ENCODE measurements at regions not wholly inside any gene's neighbourhood (a gene's known extent, or its start where the extent isn't known, plus 50 kb on each side); places are given as distances from the start of the nearest gene placed in this dataset.
A peak's percentile ranks its signal among the peaks of the same experiment; 100 is the strongest.

DNA sequence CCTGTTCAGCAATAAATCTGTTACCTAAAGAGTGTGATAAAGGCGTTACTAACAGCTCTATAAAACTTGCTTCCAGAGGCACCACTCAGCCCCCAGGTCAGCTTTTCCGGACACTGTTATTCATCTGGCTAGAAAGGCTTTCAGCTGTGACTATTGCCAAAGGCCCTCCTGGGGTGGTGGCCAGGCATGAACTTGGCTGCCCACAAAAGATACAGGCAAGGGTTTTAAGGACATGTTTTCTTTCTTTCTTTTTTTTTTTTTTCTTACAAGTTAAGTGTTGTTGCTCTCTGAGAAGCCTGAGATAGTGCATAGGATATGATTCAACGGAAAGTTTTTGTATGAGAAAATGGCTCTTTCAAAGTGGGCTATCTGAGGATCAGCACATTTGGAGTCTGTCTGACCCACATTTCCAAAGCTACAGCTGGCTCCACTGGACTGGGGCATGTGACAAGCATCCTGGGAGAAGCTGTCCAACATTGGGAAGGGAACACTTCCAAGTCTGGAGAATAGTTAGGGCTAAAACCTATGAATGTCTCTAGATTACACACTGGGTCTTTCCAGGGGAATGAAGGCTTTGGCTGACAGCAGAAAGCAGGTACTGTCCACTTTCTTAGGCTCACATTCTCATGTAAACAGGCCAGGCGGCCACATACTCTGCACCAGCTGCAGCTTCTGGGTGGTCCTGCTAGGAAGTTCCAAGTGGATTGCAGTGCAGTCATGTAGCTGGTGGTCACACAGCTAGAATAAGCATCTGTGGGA, 639.7 kb downstream of the LMO4 start:
- WGBS, 2 donors = 64 to 70% methylated on average over 4 of the region's 4 CpGs
- H3K36me3 ChIP-seq = no peaks in the 10 kb centered on the region
- ATAC-seq (ENCODE audit: low FRiP score in 2 of 2) (peak; percentile 57 to 79), DNase-seq (no peak)
- H3K4me3 ChIP-seq = no peak overlapping the region
- H3K4me1 ChIP-seq = no peaks in the 10 kb centered on the region
- TF ChIP-seq EP300 (IDR thresholded peaks at IDR 0.05) (no peak), POLR2AphosphoS5 (IDR thresholded peaks at IDR 0.05) (no peak), POLR2A (IDR thresholded peaks at IDR 0.05) (no peak)
- TF ChIP-seq, protein P1, sequence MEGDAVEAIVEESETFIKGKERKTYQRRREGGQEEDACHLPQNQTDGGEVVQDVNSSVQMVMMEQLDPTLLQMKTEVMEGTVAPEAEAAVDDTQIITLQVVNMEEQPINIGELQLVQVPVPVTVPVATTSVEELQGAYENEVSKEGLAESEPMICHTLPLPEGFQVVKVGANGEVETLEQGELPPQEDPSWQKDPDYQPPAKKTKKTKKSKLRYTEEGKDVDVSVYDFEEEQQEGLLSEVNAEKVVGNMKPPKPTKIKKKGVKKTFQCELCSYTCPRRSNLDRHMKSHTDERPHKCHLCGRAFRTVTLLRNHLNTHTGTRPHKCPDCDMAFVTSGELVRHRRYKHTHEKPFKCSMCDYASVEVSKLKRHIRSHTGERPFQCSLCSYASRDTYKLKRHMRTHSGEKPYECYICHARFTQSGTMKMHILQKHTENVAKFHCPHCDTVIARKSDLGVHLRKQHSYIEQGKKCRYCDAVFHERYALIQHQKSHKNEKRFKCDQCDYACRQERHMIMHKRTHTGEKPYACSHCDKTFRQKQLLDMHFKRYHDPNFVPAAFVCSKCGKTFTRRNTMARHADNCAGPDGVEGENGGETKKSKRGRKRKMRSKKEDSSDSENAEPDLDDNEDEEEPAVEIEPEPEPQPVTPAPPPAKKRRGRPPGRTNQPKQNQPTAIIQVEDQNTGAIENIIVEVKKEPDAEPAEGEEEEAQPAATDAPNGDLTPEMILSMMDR (IDR thresholded peaks at IDR 0.05) = no peak
- H3K27me3 ChIP-seq = no peaks in the 10 kb centered on the region
- H3K27ac ChIP-seq = no peak overlapping the region
- H3K9me3 ChIP-seq = no peaks in the 10 kb centered on the region

DNA sequence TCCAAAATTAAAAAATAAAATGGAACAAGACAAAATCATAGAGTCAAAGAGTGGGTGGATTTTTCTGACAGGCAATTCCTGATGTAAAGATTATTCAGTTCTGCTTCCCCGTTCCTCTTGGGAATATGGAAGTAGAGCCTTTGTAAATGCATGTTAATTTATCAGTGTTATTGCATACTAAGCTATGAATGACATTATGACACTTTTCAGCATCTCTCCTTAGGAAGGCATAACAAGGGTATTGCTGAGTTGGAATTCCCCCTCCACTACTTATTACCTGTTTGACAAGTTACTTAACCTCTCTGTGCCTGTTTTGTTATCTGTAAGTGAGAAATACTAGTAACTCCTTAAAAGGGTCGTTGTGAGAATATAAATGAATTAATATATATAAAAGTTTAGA, 640.4 kb downstream of the LMO4 start:
- Histone ChIP-seq H3K36me3 (no peaks in the 10 kb centered on the region), H3K27me3 (no peaks in the 10 kb centered on the region), H3K4me1 (no peaks in the 10 kb centered on the region), H3K9me3 (no peaks in the 10 kb centered on the region), H3K4me3 (no peak overlapping the region), H3K27ac (no peak overlapping the region)
- DNase-seq (no peak), ATAC-seq (ENCODE audit: low FRiP score in 2 of 2) (no peak)
- TF ChIP-seq POLR2AphosphoS5 (IDR thresholded peaks at IDR 0.05) = no peak
- TF ChIP-seq, protein P1 (IDR thresholded peaks at IDR 0.05) = no peak
- TF ChIP-seq EP300 (IDR thresholded peaks at IDR 0.05) = no peak
- TF ChIP-seq POLR2A (IDR thresholded peaks at IDR 0.05) = no peak
- 57 to 61% methylated on average over 2 of the region's 2 CpGs for WGBS, 2 donors

DNA sequence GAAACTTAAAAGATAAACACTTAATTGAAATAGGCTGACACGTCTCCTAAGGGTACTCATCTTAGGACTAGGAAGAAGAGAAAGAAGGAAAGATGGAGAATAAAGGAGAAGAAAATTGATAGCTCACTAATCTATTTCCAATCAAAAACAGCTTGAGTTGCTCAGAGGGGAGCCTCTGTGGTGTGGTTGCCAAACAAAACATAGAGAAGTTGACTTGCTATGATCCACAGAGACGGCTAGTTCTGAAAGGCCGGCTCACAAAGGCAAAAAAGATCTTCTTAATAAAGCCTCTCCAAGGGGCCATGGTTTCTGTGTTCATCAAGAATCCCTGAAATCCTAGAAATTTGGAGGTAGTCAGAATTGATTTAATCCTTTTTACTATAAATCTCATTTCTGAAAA, 644.1 kb downstream of the LMO4 start:
- no peak for DNase-seq
- H3K27me3 ChIP-seq = no peaks in the 10 kb centered on the region
- H3K4me3 ChIP-seq = no peak overlapping the region
- WGBS, 2 donors = 74 to 81% methylated on average over 3 of the region's 3 CpGs
- H3K9me3 ChIP-seq = no peaks in the 10 kb centered on the region
- no peak overlapping the region for H3K27ac ChIP-seq
- TF ChIP-seq POLR2AphosphoS5 (IDR thresholded peaks at IDR 0.05) (no peak), POLR2A (IDR thresholded peaks at IDR 0.05) (no peak), EP300 (IDR thresholded peaks at IDR 0.05) (no peak)
- TF ChIP-seq, protein P1 (IDR thresholded peaks at IDR 0.05) = no peak
- ATAC-seq (ENCODE audit: low FRiP score in 2 of 2) = no peak
- H3K4me1 ChIP-seq = no peaks in the 10 kb centered on the region
- no peaks in the 10 kb centered on the region for H3K36me3 ChIP-seq

DNA sequence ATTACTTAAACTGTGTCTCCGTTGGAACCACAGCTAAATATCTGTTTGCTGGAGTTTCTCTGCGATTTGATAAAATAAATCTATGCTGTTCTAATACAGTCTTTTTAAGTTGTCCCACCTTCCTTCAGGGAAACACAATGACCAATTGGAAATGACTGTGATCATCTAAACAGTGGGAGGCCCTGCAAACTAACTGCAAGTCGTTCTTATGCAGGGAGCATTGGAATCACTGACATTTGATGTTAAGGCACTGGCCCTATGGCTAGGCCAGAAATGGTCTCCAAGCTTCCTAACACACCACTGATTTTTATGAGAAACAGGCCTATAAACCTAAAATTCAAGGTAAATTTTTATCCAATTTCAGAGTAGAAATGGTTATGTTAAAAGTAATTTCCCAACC, 645.2 kb downstream of the LMO4 start:
- Histone ChIP-seq H3K4me1 (no peaks in the 10 kb centered on the region), H3K9me3 (no peaks in the 10 kb centered on the region), H3K27ac (no peak overlapping the region), H3K4me3 (no peak overlapping the region), H3K27me3 (no peaks in the 10 kb centered on the region), H3K36me3 (no peaks in the 10 kb centered on the region)
- no peak for ATAC-seq (ENCODE audit: low FRiP score in 2 of 2)
- no peak for DNase-seq
- WGBS, 2 donors = 79 to 84% methylated on average over 3 of the region's 3 CpGs
- TF ChIP-seq EP300 (IDR thresholded peaks at IDR 0.05) = no peak
- TF ChIP-seq POLR2AphosphoS5 (IDR thresholded peaks at IDR 0.05) = no peak
- TF ChIP-seq, protein P1 (IDR thresholded peaks at IDR 0.05) = no peak
- TF ChIP-seq POLR2A (IDR thresholded peaks at IDR 0.05) = no peak

DNA sequence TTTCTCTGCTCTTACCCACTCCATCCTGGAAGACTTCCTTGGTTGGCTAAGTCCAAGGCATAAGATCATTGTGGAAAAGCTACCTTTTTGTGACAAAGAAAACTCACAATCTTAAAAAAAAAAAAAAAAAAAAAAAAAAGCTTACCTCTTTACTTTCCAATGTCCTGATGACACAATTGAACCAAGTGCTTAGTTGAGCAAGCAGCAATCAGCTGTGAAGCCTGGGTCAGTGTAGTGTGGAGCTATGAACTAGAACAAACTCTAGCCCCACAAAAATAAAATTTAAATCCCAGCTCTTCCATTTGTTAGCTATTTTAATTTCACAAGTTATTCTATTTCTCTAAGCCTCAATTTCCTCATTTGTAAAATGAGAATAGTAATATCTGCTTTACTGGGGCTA, 647.6 kb downstream of the LMO4 start:
- H3K36me3 ChIP-seq = no peaks in the 10 kb centered on the region
- no peak overlapping the region for H3K27ac ChIP-seq
- no peak for DNase-seq
- no peak overlapping the region for H3K4me3 ChIP-seq
- TF ChIP-seq, protein P1 (IDR thresholded peaks at IDR 0.05) = no peak
- no peak for TF ChIP-seq EP300 (IDR thresholded peaks at IDR 0.05)
- no peak for TF ChIP-seq POLR2A (IDR thresholded peaks at IDR 0.05)
- TF ChIP-seq POLR2AphosphoS5 (IDR thresholded peaks at IDR 0.05) = no peak
- H3K27me3 ChIP-seq = no peaks in the 10 kb centered on the region
- H3K4me1 ChIP-seq = no peaks in the 10 kb centered on the region
- no peak for ATAC-seq (ENCODE audit: low FRiP score in 2 of 2)
- no peaks in the 10 kb centered on the region for H3K9me3 ChIP-seq
